Endodermal cell (in vitro differentiated cells): ENCODE measurements at regions not wholly inside any gene's neighbourhood (a gene's known extent, or its start where the extent isn't known, plus 50 kb on each side); places are given as distances from the start of the nearest gene placed in this dataset.
A peak's percentile ranks its signal among the peaks of the same experiment; 100 is the strongest.

Experiments
- DNase-seq: peaks from one replicate; pipeline ENCODE4 v3.0.0-alpha.2; 2017
- H3K27ac ChIP-seq: 2 replicates; pipeline ENCODE4 v1.5.1; 2013; ENCODE audit warnings: mild to moderate bottlenecking, low read depth, low read length, moderate library complexity
- H3K27me3 ChIP-seq: 2 replicates; pipeline ENCODE4 v1.6.1; 2013; ENCODE audit warnings: mild to moderate bottlenecking, low read length, moderate library complexity; ENCODE audit not compliant: insufficient read depth, control insufficient read depth, poor library complexity, severe bottlenecking
- H3K36me3 ChIP-seq: 2 replicates; pipeline ENCODE4 v1.7.0; 2013; ENCODE audit warnings: mild to moderate bottlenecking, low read length, moderate library complexity; ENCODE audit not compliant: control insufficient read depth, insufficient read depth
- H3K4me1 ChIP-seq: one replicate; pipeline ENCODE4 v1.7.0; 2013; ENCODE audit warnings: low read length; ENCODE audit not compliant: control insufficient read depth, insufficient read depth
- H3K4me3 ChIP-seq: 2 replicates; pipeline ENCODE4 v1.5.1; 2013; ENCODE audit warnings: mild to moderate bottlenecking, low read length, moderate library complexity
- H3K9ac ChIP-seq: 2 replicates; pipeline ENCODE4 v1.6.1; 2013; ENCODE audit warnings: mild to moderate bottlenecking, low read length, moderate library complexity; ENCODE audit not compliant: poor library complexity, severe bottlenecking; ENCODE audit errors: extremely low read depth
- H3K9me3 ChIP-seq: 2 replicates; pipeline ENCODE4 v1.6.1; 2013; ENCODE audit warnings: mild to moderate bottlenecking, low read length, moderate library complexity; ENCODE audit not compliant: control insufficient read depth
- H3K27ac Mint-ChIP-seq: 2 replicates; pipeline ENCODE4 v1.8.0; 2020; ENCODE audit warnings: mixed read lengths
- H3K27me3 Mint-ChIP-seq: 2 replicates; pipeline ENCODE4 v1.8.0; 2021; ENCODE audit warnings: mild to moderate bottlenecking, mixed read lengths; ENCODE audit not compliant: insufficient read depth
- H3K36me3 Mint-ChIP-seq: 2 replicates; pipeline ENCODE4 v1.8.0; 2020; ENCODE audit warnings: low read depth, mixed read lengths
- H3K4me1 Mint-ChIP-seq: 2 replicates; pipeline ENCODE4 v1.8.0; 2020; ENCODE audit warnings: mixed read lengths
- H3K4me3 Mint-ChIP-seq: 2 replicates; pipeline ENCODE4 v1.8.0; 2020; ENCODE audit warnings: mild to moderate bottlenecking, moderate library complexity, mixed read lengths
- H3K9me3 Mint-ChIP-seq: 2 replicates; pipeline ENCODE4 v1.8.0; 2020; ENCODE audit warnings: mild to moderate bottlenecking, mixed read lengths
- WGBS, 2 experiments: methylation state at CpG; one replicate each; pipeline versions ENCODE4 v1.1.5 to v1.1.7; 2013; ENCODE audit warnings: missing lambda C conversion rate in 2 of 2, mixed read lengths in 1 of 2; ENCODE audit not compliant: insufficient coverage in 1 of 2, insufficient read length in 1 of 2; 5-methylcytosine and 5-hydroxymethylcytosine counted together
- TF ChIP-seq, protein P1 (sequence below): fragments of 200-600 bp; sonication (generic); conservative IDR thresholded peaks from 2 replicates; pipeline ENCODE4 v1.5.0; 2021; ENCODE audit warnings: antibody characterized with exemption, mild to moderate bottlenecking

- no peak overlapping the region for H3K27ac ChIP-seq
Observed at GRCh38 chr12:65556676-65557437, 267.4 kb upstream of the HMGA2 start.

GRCh38 chr12:65557438-65558181, 266.7 kb upstream of the HMGA2 start:
- H3K27me3 ChIP-seq, result peaks cover 11% of the 10 kb centered on the region
- DNase-seq, result no peak
- no peak overlapping the region for H3K4me3 Mint-ChIP-seq
- no peak overlapping the region for H3K27ac Mint-ChIP-seq
- peaks cover 10% of the 10 kb centered on the region for H3K9me3 ChIP-seq
- no peaks in the 10 kb centered on the region for H3K36me3 ChIP-seq
- H3K9ac ChIP-seq, result no peak overlapping the region
- no peaks in the 10 kb centered on the region for H3K4me1 Mint-ChIP-seq
- H3K9me3 Mint-ChIP-seq, result peaks cover 23% of the 10 kb centered on the region
- H3K4me1 ChIP-seq, result no peaks in the 10 kb centered on the region
- H3K27ac ChIP-seq, result no peak overlapping the region
- WGBS, 2 experiments, result 95 to 96% methylated on average over 2 to 3 of the region's 3 CpGs
- TF ChIP-seq, protein P1, sequence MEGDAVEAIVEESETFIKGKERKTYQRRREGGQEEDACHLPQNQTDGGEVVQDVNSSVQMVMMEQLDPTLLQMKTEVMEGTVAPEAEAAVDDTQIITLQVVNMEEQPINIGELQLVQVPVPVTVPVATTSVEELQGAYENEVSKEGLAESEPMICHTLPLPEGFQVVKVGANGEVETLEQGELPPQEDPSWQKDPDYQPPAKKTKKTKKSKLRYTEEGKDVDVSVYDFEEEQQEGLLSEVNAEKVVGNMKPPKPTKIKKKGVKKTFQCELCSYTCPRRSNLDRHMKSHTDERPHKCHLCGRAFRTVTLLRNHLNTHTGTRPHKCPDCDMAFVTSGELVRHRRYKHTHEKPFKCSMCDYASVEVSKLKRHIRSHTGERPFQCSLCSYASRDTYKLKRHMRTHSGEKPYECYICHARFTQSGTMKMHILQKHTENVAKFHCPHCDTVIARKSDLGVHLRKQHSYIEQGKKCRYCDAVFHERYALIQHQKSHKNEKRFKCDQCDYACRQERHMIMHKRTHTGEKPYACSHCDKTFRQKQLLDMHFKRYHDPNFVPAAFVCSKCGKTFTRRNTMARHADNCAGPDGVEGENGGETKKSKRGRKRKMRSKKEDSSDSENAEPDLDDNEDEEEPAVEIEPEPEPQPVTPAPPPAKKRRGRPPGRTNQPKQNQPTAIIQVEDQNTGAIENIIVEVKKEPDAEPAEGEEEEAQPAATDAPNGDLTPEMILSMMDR, result no peak
- peaks cover 42% of the 10 kb centered on the region for H3K27me3 Mint-ChIP-seq
- H3K36me3 Mint-ChIP-seq, result peaks cover 10% of the 10 kb centered on the region
- no peak overlapping the region for H3K4me3 ChIP-seq

More at GRCh38 chr12:65556676-65557437, 267.4 kb upstream of the HMGA2 start:
- no peak overlapping the region for H3K27ac Mint-ChIP-seq
- peak; percentile 98 for DNase-seq
- H3K27me3 ChIP-seq, result peaks cover 4% of the 10 kb centered on the region
- peaks cover 10% of the 10 kb centered on the region for H3K36me3 Mint-ChIP-seq
- 42 to 65% methylated on average over 9 to 22 of the region's 22 CpGs for WGBS, 2 experiments
- H3K9me3 Mint-ChIP-seq, result peaks cover 23% of the 10 kb centered on the region
- peaks cover 34% of the 10 kb centered on the region for H3K27me3 Mint-ChIP-seq
- H3K9ac ChIP-seq, result no peak overlapping the region
- no peak overlapping the region for H3K4me3 Mint-ChIP-seq
- H3K36me3 ChIP-seq, result no peaks in the 10 kb centered on the region
- no peaks in the 10 kb centered on the region for H3K4me1 Mint-ChIP-seq
- peaks cover 10% of the 10 kb centered on the region for H3K9me3 ChIP-seq
- no peak overlapping the region for H3K4me3 ChIP-seq
- H3K4me1 ChIP-seq, result no peaks in the 10 kb centered on the region
- TF ChIP-seq, protein P1, result peak; percentile 97

DNA sequence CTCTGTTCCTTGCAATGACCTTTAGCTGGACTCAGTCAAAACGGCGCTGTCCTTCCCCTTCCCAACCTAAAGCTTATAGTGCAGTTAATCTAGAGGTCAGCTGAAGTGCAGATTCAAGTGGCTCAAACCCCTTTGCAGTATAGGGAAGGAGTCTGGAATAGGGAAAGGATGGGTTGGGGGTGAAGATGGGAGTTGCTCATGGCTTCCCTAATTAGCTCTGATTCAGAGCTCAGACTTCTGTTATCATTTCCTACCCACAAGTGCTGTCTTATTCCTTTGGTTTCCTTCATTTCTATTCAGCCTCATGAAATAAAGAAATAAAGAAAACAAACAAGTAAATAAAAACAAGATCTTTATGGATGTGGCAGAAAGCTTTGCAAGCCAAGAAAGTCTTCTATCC, 264.0 kb upstream of the HMGA2 start:
- H3K9ac ChIP-seq, result no peak overlapping the region
- H3K36me3 ChIP-seq, result no peaks in the 10 kb centered on the region
- Mint-ChIP-seq H3K27me3 (peaks cover 65% of the 10 kb centered on the region), H3K36me3 (peaks cover 10% of the 10 kb centered on the region), H3K9me3 (peaks cover 14% of the 10 kb centered on the region), H3K4me3 (no peak overlapping the region), H3K4me1 (peaks cover 6% of the 10 kb centered on the region), H3K27ac (no peak overlapping the region)
- 92% methylated on average over 2 of the region's 2 CpGs; no CpG with 5 or more reads in 1 of the 2 experiments for WGBS, 2 experiments
- no peak for DNase-seq
- no peak overlapping the region for H3K4me3 ChIP-seq
- H3K27me3 ChIP-seq, result peaks cover 33% of the 10 kb centered on the region
- no peaks in the 10 kb centered on the region for H3K4me1 ChIP-seq
- no peak overlapping the region for H3K27ac ChIP-seq
- TF ChIP-seq, protein P1, result no peak
- H3K9me3 ChIP-seq, result peaks cover 10% of the 10 kb centered on the region
